Fibroblast of lung (primary cell): ENCODE measurements at regions not wholly inside any gene's neighbourhood (a gene's known extent, or its start where the extent isn't known, plus 50 kb on each side); places are given as distances from the start of the nearest gene placed in this dataset.

Experiments
- DNase-seq, 2 donors: peaks; one replicate each; pipeline versions ENCODE4 v3.0.0 to v3.0.0-alpha.2; 2010; ENCODE audit warnings: low read depth in 2 of 2
- H2AFZ ChIP-seq: 2 replicates; pipeline ENCODE4 v1.5.1; 2012; ENCODE audit warnings: low read length, control low read depth, inconsistent platforms
- H3K27ac ChIP-seq: 2 replicates; pipeline ENCODE4 v1.5.1; 2011; ENCODE audit warnings: low read length, control low read depth; ENCODE audit not compliant: insufficient read depth
- H3K27me3 ChIP-seq: 2 replicates; pipeline ENCODE4 v1.5.1; 2011; ENCODE audit warnings: mild to moderate bottlenecking, low read length; ENCODE audit not compliant: control insufficient read depth, insufficient read depth
- H3K36me3 ChIP-seq: 2 replicates; pipeline ENCODE4 v1.5.1; 2011; ENCODE audit warnings: low read length; ENCODE audit not compliant: control insufficient read depth, insufficient read depth
- H3K4me1 ChIP-seq: 2 replicates; pipeline ENCODE4 v1.5.1; 2011; ENCODE audit warnings: low read length; ENCODE audit not compliant: control insufficient read depth, insufficient read depth; ENCODE audit errors: extremely low read depth
- H3K4me2 ChIP-seq: 2 replicates; pipeline ENCODE4 v1.5.1; 2011; ENCODE audit warnings: low read length, control low read depth; ENCODE audit not compliant: insufficient read depth; ENCODE audit errors: extremely low read depth
- H3K4me3 ChIP-seq, 4 experiments: fragments of 200-600 bp in 1 of 4; sonication (generic) in 1 of 4; replicated peaks in 1 of 4; 2 replicates each; pipeline ENCODE4 v1.5.1; 2011 to 2016; ENCODE audit warnings: low read length in 4 of 4, low read depth in 3 of 4, mild to moderate bottlenecking in 3 of 4, control low read depth in 2 of 4, inconsistent platforms in 1 of 4, mixed read lengths in 1 of 4; ENCODE audit not compliant: insufficient read depth in 1 of 4; ENCODE audit errors: control extremely low read depth in 1 of 4
- H3K79me2 ChIP-seq: 2 replicates; pipeline ENCODE4 v1.5.1; 2012; ENCODE audit warnings: mild to moderate bottlenecking, low read length, inconsistent platforms; ENCODE audit not compliant: control insufficient read depth, insufficient read depth
- H3K9ac ChIP-seq: 2 replicates; pipeline ENCODE4 v1.5.1; 2011; ENCODE audit warnings: mild to moderate bottlenecking, low read length, control low read depth; ENCODE audit not compliant: insufficient read depth
- H3K9me3 ChIP-seq: 2 replicates; pipeline ENCODE4 v1.5.1; 2012; ENCODE audit warnings: low read depth, low read length; ENCODE audit not compliant: control insufficient read depth, insufficient read depth
- H4K20me1 ChIP-seq: 2 replicates; pipeline ENCODE4 v1.5.1; 2011; ENCODE audit warnings: low read length; ENCODE audit not compliant: control insufficient read depth, insufficient read depth; ENCODE audit errors: extremely low read depth
- CTCF ChIP-seq, 2 donors: IDR thresholded peaks in 1 of 2; conservative IDR thresholded peaks in 1 of 2; 1 replicate in 1 of 2; 2 replicates in 1 of 2; pipeline ENCODE4 v1.5.1; 2011 to 2012; ENCODE audit warnings: low read length in 2 of 2, control low read depth in 1 of 2, inconsistent platforms in 1 of 2, low read depth in 1 of 2, mild to moderate bottlenecking in 1 of 2
- EZH2 ChIP-seq: IDR thresholded peaks from 2 replicates; pipeline ENCODE4 v1.5.1; 2012; ENCODE audit warnings: low read length, control low read depth, mild to moderate bottlenecking; ENCODE audit errors: missing control alignments

GRCh38 chr6:19479551-19479950 is 357.6 kb upstream of the ID4 start:
- Histone ChIP-seq H3K9me3 (no peaks in the 10 kb centered on the region), H3K79me2 (no peaks in the 10 kb centered on the region), H4K20me1 (no peaks in the 10 kb centered on the region), H2AFZ (no peak overlapping the region), H3K36me3 (no peaks in the 10 kb centered on the region), H3K27me3 (no peaks in the 10 kb centered on the region), H3K4me1 (no peaks in the 10 kb centered on the region), H3K27ac (no peak overlapping the region), H3K9ac (no peak overlapping the region), H3K4me2 (no peak overlapping the region), H3K4me3 (no peak overlapping the region)
- TF ChIP-seq CTCF (conservative IDR thresholded peaks at IDR 0.05 in 1 of 2, IDR thresholded peaks at IDR 0.05 in 1 of 2; ENCODE audit: low read depth in 1 of 2, low read length in 2 of 2) (no peak), EZH2 (no peak)
- no peak for DNase-seq

- no peaks in the 10 kb centered on the region for H3K79me2 ChIP-seq
- DNase-seq, result peak in 1 of 2 donors; percentile 18
Measured at GRCh38 chr6:19492636-19493405, 344.3 kb upstream of the ID4 start.

GRCh38 chr6:19501737-19502245 is 335.4 kb upstream of the ID4 start:
- Histone ChIP-seq H3K9me3 (no peaks in the 10 kb centered on the region), H3K9ac (no peak overlapping the region), H3K36me3 (no peaks in the 10 kb centered on the region), H3K27me3 (no peaks in the 10 kb centered on the region), H3K4me2 (no peak overlapping the region), H3K79me2 (no peaks in the 10 kb centered on the region), H3K4me3 (no peak overlapping the region), H3K27ac (no peak overlapping the region), H2AFZ (no peak overlapping the region), H4K20me1 (no peaks in the 10 kb centered on the region), H3K4me1 (no peaks in the 10 kb centered on the region)
- TF ChIP-seq EZH2, result no peak
- no peak for TF ChIP-seq CTCF (conservative IDR thresholded peaks at IDR 0.05 in 1 of 2, IDR thresholded peaks at IDR 0.05 in 1 of 2; ENCODE audit: low read depth in 1 of 2, low read length in 2 of 2)
- DNase-seq, result no peak

More at GRCh38 chr6:19492636-19493405, 344.3 kb upstream of the ID4 start:
- Histone ChIP-seq H3K9me3 (no peaks in the 10 kb centered on the region), H3K4me2 (no peak overlapping the region), H2AFZ (no peak overlapping the region), H3K36me3 (no peaks in the 10 kb centered on the region), H3K9ac (no peak overlapping the region), H3K4me3 (no peak overlapping the region), H3K4me1 (no peaks in the 10 kb centered on the region), H3K27ac (no peak overlapping the region), H4K20me1 (no peaks in the 10 kb centered on the region), H3K27me3 (no peaks in the 10 kb centered on the region)
- TF ChIP-seq EZH2 (no peak), CTCF (conservative IDR thresholded peaks at IDR 0.05 in 1 of 2, IDR thresholded peaks at IDR 0.05 in 1 of 2; ENCODE audit: low read depth in 1 of 2, low read length in 2 of 2) (no peak)
